NCI-H69 (cell line): ENCODE measurements at regions not wholly inside any gene's neighbourhood (a gene's known extent, or its start where the extent isn't known, plus 50 kb on each side); places are given as distances from the start of the nearest gene placed in this dataset.

ENCODE experiments used
- DNase-seq: peaks from one replicate; lab custom pipeline; 2025; lab: John Stamatoyannopoulos, UW

DNA sequence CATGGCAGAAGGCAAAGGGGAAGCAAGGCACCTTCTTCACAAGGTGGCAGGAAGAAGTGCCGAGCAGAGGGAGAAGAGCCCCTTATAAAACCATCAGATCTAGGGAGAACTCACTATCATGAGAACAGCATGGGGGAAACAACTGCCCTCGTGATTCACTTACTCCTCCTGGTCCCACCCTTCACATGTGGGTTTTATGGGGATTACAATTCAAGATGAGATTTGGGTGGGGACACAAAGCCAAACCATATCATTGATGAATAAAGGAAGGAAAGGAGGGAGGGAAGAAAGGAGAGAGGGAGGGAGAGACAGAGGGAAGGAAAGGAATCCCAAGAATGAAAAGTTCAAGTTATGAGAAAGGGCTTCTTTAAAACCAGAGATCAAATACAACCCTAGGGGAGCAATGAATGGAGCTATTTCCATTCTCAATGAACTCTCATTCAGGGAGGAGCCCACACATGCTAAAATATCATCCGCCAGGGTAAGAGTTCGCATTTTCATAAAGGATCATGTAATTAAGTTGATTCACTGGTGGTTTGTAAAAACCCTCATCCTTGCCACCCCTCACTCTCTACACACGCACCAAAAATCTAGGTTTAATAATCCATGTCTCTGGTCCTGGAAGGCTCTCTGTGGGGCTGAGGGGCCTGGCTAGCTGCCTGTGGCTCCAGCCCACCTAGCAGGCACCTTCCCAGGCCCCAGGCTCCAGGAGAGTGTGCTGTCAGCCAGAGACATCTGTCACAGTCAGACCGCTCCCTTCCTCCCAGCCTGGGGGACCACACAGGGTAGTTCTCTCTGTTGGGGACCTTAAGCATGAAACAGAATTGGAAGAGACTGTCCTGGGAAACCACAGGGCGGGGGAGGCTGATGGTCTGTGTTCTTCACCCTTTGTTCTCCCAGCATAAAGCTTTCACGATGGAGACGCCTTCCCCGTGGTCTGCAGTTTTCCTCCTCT is 94.0 kb downstream of the CCDC185 start:
- no peak for DNase-seq

DNA sequence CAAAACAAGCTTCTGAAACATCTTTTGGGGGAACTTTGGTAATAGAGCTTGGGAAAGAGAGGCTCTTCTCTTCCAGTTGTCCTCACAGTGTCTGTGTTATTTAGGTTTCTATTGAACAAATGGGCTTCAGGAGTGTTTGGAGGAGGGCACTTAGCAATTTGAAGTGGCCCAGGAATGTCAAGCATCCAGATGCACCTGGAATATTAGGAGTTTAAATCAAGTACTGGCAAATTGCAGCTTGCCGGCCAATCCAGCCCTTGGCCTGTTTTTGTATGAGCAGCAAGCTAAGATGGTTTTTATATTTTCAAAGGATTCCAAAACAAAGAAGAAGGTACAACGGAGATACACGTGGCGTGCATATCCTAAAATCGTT is 94.7 kb downstream of the CCDC185 start:
- DNase-seq: no peak

DNA sequence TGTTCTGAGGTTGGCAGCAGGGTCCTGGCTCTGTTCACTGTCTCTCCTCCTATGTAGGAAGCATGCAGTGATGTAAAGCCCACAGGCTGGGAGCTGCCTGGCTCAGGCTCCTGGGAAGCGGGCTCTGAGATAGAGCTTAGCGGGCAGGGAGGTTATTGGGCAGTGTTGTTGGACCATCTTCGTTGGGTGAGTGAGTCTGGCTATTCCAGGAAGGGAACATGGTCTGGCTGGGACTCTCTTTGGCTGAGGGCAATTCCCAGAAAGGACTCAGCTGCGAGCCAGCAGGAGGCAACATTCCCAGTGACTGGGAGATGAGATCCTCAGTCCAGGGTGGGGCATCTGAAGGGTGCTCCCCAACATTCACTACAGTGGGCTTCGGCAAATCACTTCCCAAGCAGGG is 96.2 kb downstream of the CCDC185 start:
- no peak for DNase-seq

DNA sequence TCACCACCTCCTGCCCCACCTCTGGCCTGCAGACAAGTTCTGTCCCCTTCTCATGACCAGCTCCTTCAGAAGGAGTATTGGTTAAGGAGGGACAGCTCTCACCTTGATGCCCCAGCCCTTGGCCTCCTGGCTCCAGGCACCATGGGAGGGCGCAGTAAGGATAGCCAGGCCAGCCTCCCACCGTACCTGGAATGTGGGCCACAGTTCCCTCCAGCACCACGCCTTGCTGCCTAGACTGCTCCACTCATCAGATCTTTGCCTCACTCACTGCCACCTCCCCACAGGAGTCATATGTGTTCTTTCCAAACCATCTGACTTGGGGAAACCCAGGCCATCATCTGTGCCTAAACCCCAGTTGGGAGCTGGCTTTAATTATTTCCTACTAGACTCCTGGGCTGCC is 97.0 kb downstream of the CCDC185 start:
- no peak for DNase-seq
